IPS-20b (cell line): ENCODE measurements at regions not wholly inside any gene's neighbourhood (a gene's known extent, or its start where the extent isn't known, plus 50 kb on each side); places are given as distances from the start of the nearest gene placed in this dataset.
"Not testable (repeated sequence)": the region's sequence is repeated elsewhere in the genome, so short reads cannot be mapped to it uniquely, and the experiment has no call there.

Experiments used
- H3K27ac ChIP-seq: one replicate; pipeline ENCODE4 v1.5.1; 2013; ENCODE audit warnings: low read length
- H3K27me3 ChIP-seq: 2 replicates; pipeline ENCODE4 v1.6.1; 2013; ENCODE audit warnings: mild to moderate bottlenecking, low read length, inconsistent platforms; ENCODE audit not compliant: insufficient read depth
- H3K36me3 ChIP-seq: 2 replicates; pipeline ENCODE4 v1.6.1; 2013; ENCODE audit warnings: low read depth, mild to moderate bottlenecking, inconsistent platforms, low read length, moderate library complexity; ENCODE audit not compliant: insufficient read depth
- H3K4me1 ChIP-seq: 2 replicates; pipeline ENCODE4 v1.6.1; 2013; ENCODE audit warnings: mild to moderate bottlenecking, control low read depth, inconsistent platforms, low read length, moderate library complexity; ENCODE audit not compliant: insufficient read depth
- H3K4me3 ChIP-seq: 2 replicates; pipeline ENCODE4 v1.5.1; 2013; ENCODE audit warnings: mild to moderate bottlenecking, low read length, inconsistent platforms
- H3K9ac ChIP-seq: 2 replicates; pipeline ENCODE4 v1.6.1; 2013; ENCODE audit warnings: low read depth, mild to moderate bottlenecking, inconsistent platforms, low read length, moderate library complexity
- H3K9me3 ChIP-seq: 2 replicates; pipeline ENCODE4 v1.6.1; 2013; ENCODE audit warnings: mild to moderate bottlenecking, low read depth, low read length, inconsistent platforms; ENCODE audit not compliant: insufficient read depth

DNA sequence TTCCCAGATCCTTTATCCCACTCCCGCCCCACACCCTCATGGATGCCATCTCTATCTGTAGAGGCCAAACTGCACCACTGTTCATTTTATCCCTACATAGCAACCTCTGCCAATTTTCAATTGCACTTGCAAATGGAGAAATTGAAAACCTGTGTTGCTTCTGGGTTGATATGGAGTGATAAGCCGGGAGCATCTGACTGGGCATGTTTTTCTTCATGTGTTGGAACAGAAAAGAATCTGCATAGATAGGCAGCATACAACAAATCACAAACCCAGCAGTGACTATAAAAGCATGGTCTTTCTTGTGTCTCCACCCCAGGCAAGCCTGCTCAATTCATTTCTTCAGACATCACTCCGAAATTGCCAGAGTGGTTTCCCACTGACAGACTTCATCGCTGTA is 608.8 kb upstream of the CAMK1G start:
- Histone ChIP-seq H3K36me3 (no peaks in the 10 kb centered on the region), H3K9ac (no peak overlapping the region), H3K4me3 (no peak overlapping the region), H3K9me3 (no peaks in the 10 kb centered on the region), H3K4me1 (peaks cover 4% of the 10 kb centered on the region; the same call in 1 of the 2 replicates), H3K27ac (no peak overlapping the region), H3K27me3 (no peaks in the 10 kb centered on the region)

DNA sequence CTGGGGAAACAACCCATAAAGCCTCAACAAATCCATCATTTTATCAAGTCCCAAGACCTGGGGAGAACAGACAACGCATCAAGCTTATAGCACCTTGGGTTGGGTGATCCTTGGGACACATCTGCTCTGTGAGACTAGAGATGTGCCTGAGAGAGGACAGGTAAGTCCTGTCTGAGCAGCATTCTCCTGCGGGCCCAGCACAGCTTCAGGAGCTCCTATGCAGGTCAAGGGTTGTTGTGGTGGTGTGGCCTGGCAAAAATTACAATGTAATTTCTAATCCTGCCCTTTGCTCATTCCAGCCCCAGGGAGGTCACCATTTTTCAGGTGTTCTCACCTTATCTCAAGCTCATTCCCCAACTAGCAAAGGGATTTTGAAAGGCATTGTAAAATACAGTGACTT is 608.1 kb upstream of the CAMK1G start:
- Histone ChIP-seq H3K27me3 (no peaks in the 10 kb centered on the region), H3K9me3 (no peaks in the 10 kb centered on the region), H3K36me3 (no peaks in the 10 kb centered on the region), H3K9ac (no peak overlapping the region), H3K4me1 (peaks cover 4% of the 10 kb centered on the region; the same call in 1 of the 2 replicates), H3K4me3 (no peak overlapping the region), H3K27ac (no peak overlapping the region)

DNA sequence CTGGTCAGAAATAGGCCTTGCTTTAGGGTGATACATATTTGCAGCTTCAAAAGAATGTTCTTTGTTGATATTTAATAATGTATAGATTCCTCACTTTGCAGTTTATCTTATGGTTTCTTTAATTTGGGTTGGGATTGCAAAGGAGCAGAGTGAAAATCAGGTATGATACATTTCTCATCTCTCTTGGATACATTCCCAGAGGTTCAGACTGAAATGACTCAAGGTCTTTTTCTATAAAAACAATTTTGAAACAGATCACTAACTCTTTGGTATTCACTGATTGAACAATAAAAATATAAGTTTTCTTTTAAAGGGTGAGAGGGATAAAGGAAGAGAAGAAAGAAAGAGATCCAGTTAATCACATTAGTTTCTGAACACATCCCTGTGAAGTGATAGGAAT is 606.5 kb upstream of the CAMK1G start:
- no peak overlapping the region for H3K4me3 ChIP-seq
- no peaks in the 10 kb centered on the region for H3K9me3 ChIP-seq
- peaks cover 4% of the 10 kb centered on the region; the same call in 1 of the 2 replicates for H3K4me1 ChIP-seq
- no peak overlapping the region for H3K27ac ChIP-seq
- no peaks in the 10 kb centered on the region for H3K36me3 ChIP-seq
- no peak overlapping the region for H3K9ac ChIP-seq
- no peaks in the 10 kb centered on the region for H3K27me3 ChIP-seq

DNA sequence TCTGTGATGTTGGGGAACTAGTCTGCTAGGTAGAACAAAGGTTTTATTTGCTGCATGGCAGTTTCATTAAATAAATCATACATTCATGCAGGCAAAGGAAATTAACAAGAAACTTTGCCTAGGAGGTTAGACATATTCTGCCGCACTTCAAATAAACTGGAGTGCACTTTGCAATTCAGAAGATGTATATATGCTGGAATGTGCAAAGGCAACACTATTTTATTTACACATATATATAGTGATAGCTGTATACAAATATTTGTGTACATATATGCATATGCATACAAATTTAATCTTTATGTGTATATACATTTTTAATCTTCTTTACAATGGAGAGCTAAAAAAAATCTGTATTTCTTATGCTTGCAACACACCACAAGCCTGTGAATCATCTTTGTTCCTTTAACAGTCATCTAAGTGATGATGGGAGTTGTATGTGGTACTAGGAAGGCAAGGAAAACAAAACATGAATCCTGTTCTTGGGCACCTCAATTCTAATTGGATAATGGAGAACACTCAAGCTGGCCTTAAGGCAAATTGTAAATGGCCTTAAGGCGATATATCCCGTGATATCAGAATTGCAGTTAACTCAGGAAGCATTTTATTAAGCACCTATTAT is 605.8 kb upstream of the CAMK1G start:
- no peaks in the 10 kb centered on the region for H3K27me3 ChIP-seq
- no peak overlapping the region for H3K27ac ChIP-seq
- H3K4me3 ChIP-seq = no peak overlapping the region

DNA sequence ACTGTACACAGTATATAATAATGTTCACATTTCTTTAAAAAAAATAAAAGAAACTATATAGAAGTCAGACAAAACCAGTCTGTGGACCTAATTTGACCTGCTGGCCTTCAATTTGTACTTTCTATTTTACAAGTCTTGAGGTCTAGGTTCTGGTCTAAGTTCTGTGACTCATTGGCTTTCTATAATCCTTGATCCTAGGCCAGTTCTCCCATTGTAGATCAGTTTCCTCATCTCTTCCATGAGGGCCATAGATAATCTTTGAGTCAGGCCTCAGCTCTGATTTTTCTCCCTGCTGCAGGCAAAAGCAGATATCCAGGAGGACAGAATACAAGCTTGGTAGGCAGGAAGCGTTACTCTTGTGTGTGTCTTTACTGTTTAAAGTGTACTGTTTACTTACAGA is 603.7 kb upstream of the CAMK1G start:
- H3K4me1 ChIP-seq = peaks cover 4% of the 10 kb centered on the region; the same call in 1 of the 2 replicates
- H3K9ac ChIP-seq = no peak overlapping the region

More for the DNA sequence above, 605.8 kb upstream of the CAMK1G start:
- Histone ChIP-seq H3K9ac (no peak overlapping the region), H3K4me1 (peaks cover 4% of the 10 kb centered on the region; the same call in 1 of the 2 replicates), H3K9me3 (no peaks in the 10 kb centered on the region), H3K36me3 (no peaks in the 10 kb centered on the region)

DNA sequence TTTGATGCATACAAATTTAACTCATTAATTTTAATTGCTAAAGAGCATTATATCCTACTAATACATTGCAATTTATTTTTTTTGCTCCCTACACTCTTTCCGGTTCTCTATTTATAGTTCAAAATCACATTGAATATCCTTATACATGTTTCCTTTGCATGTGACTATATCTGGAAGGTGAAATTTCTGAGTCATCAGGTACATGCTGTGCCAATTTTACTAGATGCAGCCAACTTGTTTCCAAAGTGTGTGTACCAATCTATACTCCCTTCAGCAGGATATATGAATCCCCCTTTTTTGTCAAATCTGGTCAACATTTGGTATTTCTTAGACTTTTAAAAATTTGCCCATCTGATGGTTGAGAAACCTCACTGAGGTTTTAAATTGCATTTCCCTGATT is 602.9 kb upstream of the CAMK1G start:
- H3K27me3 ChIP-seq = no peaks in the 10 kb centered on the region
- no peaks in the 10 kb centered on the region for H3K36me3 ChIP-seq
- H3K4me3 ChIP-seq = no peak overlapping the region
- peaks cover 4% of the 10 kb centered on the region; the same call in 1 of the 2 replicates for H3K4me1 ChIP-seq
- no peaks in the 10 kb centered on the region for H3K9me3 ChIP-seq
- no peak overlapping the region for H3K27ac ChIP-seq
- no peak overlapping the region for H3K9ac ChIP-seq

More for the DNA sequence above, 603.7 kb upstream of the CAMK1G start:
- Histone ChIP-seq H3K36me3 (no peaks in the 10 kb centered on the region), H3K9me3 (no peaks in the 10 kb centered on the region), H3K4me3 (no peak overlapping the region), H3K27ac (no peak overlapping the region), H3K27me3 (no peaks in the 10 kb centered on the region)

DNA sequence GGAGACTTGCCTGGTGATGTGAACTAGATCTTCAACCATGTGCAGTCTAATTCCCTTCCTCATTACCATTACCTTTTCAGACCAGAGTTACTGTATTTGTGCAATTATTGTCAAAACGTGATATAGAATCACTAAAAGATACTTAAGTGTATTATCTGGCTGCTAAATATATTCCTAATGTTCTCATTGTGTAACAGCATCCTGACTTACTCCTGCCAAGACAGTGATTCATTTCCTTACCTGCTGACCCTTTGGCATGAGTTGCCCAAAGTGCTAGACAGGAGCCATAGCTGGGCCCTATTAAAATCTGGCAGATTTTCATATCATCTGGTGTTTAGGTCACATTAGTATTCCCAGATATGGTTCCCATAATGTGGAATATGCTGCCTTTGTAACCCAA is 598.3 kb upstream of the CAMK1G start:
- Histone ChIP-seq H3K9me3 (no peaks in the 10 kb centered on the region; the same call in 1 of the 2 replicates), H3K4me3 (no peak overlapping the region), H3K27me3 (no peaks in the 10 kb centered on the region), H3K36me3 (no peaks in the 10 kb centered on the region), H3K27ac (no peak overlapping the region), H3K9ac (no peak overlapping the region), H3K4me1 (no peaks in the 10 kb centered on the region)

DNA sequence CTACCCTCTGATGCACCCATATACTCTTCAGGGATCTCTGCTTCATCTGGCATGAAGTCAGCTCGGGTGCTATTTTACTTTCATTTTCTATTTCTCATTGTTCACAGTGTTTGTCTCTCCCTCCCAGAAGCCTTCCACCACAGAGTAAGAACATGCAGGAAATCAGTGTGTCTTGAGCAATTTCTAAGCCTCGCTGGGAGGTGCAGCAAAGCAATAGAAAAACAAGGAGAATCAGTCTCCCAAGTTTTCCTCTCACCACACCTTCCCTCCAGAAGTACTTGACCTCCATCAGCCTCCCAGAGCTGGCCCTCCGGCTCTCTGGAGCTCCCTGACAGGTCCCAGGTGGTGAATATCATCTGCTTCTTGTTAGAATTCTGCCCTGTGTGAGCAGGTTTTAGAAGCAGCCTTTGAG is 594.7 kb upstream of the CAMK1G start:
- Histone ChIP-seq H3K27ac (no peak overlapping the region), H3K4me3 (no peak overlapping the region), H3K9me3 (peaks cover 15% of the 10 kb centered on the region), H3K4me1 (no peaks in the 10 kb centered on the region), H3K9ac (no peak overlapping the region), H3K27me3 (no peaks in the 10 kb centered on the region), H3K36me3 (no peaks in the 10 kb centered on the region)

DNA sequence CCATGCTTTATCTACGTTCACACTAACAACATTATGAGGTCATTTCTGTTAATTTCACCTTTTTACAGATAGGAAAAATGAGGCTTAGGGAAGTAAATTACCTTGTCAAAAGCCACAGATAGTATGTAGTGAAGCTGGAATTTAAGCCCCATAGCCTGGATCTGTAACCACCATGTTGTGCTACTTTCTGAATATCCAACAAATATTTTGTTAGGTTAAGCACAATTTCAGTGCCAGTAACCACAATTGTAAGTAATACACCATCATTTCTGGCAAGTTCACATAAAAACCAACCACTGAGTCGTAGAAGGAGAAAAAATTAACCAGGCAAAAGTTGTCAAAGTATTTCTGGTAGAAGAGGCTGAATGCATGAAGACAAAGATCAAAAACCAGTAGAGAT is 593.1 kb upstream of the CAMK1G start:
- Histone ChIP-seq H3K36me3 (no peaks in the 10 kb centered on the region), H3K27me3 (no peaks in the 10 kb centered on the region), H3K9me3 (peaks cover 15% of the 10 kb centered on the region), H3K4me3 (no peak overlapping the region), H3K4me1 (no peaks in the 10 kb centered on the region), H3K9ac (no peak overlapping the region), H3K27ac (no peak overlapping the region)

DNA sequence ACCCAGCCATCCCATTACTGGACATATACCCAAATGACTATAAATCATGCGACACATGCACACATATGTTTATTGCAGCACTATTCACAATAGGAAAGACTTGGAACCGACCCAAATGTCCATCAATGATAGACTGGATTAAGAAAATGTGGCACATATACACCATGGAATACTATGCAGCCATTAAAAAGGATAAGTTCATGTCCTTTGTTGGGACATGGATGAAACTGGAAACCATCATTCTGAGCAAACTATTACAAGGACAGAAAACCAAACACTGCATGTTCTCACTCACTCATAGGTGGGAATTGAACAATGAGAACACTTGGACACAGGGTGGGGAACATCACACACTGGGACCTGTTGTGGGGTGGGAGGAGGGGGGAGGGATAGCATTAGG is 586.5 kb upstream of the CAMK1G start:
- not testable (repeated sequence) for H3K27me3 ChIP-seq, H3K36me3 ChIP-seq, H3K4me1 ChIP-seq, H3K4me3 ChIP-seq, H3K9me3 ChIP-seq, H3K27ac ChIP-seq, H3K9ac ChIP-seq

DNA sequence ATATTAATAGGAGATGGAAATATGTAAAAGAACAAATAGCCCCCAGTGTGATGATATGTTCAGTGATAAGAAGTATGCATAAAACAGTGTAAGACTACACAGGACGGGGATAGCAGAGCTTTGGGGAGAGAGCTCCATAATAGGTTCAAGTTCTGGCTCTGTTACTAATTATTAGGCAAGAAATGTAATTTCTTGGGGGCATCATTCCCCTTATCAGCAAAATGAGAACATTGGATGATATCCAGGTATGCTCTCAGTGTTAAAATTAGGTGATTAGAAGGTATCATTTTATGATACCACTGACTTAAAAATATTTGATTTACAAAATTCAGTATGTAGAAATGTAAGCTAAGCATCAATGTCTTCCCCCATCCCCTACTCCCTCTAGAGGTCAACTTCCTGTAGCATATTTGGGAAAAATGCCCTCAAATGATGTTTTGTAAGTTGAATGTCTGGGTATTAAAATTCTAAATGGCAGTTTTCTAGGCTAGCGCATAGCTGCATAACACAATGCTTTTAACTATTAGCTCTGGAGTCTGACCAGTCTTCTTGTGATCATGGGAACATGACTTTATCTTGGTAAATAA is 585.7 kb upstream of the CAMK1G start:
- Histone ChIP-seq H3K27me3 (no peaks in the 10 kb centered on the region), H3K36me3 (no peaks in the 10 kb centered on the region), H3K4me3 (no peak overlapping the region), H3K9ac (no peak overlapping the region), H3K9me3 (no peaks in the 10 kb centered on the region), H3K27ac (no peak overlapping the region), H3K4me1 (no peaks in the 10 kb centered on the region)

DNA sequence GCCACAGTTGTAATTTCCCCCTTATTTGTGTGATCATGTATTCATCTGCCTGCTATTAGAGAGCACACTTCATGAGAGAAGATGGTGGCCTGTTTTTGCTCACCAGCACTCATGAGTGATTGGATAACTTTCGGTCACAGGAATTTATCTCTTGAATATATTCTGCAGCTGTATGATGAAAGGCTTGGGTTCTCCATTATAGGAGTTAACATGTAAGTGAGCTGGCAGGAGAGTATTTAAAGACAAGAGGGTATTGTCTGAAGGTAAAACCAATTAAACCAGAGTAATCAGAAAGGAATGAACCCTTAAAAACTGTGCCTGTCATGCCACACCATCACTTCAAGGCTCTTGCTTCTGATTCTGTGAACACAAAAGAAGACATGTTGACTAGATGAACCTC is 574.9 kb upstream of the CAMK1G start:
- no peaks in the 10 kb centered on the region for H3K27me3 ChIP-seq
- no peak overlapping the region for H3K9ac ChIP-seq
- no peaks in the 10 kb centered on the region for H3K4me1 ChIP-seq
- H3K9me3 ChIP-seq = no peaks in the 10 kb centered on the region
- H3K4me3 ChIP-seq = no peak overlapping the region
- no peak overlapping the region for H3K27ac ChIP-seq
- H3K36me3 ChIP-seq = no peaks in the 10 kb centered on the region
